HG02943 (cell line): ENCODE measurements at regions not wholly inside any gene's neighbourhood (a gene's known extent, or its start where the extent isn't known, plus 50 kb on each side); places are given as distances from the start of the nearest gene placed in this dataset.

Experiments
- ATAC-seq: cut with Tn5 transposase; IDR thresholded peaks from one replicate; pipeline ENCODE4 v1.9.1; 2021; ENCODE audit warnings: mild to moderate bottlenecking, low read depth, moderate library complexity; ENCODE audit not compliant: unreplicated experiment

- no peak for ATAC-seq
Observed at GRCh38 chr12:21713133-21713532, 55.5 kb upstream of the LDHB start.

GRCh38 chr12:21710958-21711775 is 53.5 kb upstream of the LDHB start:
- ATAC-seq = peak; percentile 75
